ENCODE measurements at regions not wholly inside any gene's neighbourhood (a gene's known extent, or its start where the extent isn't known, plus 50 kb on each side); places are given as distances from the start of the nearest gene placed in this dataset.

- TF ChIP-seq POLR2AphosphoS5 (IDR thresholded peaks at IDR 0.05; ENCODE audit: low read depth, low read length) (no peak), TAF1 (IDR thresholded peaks at IDR 0.05; ENCODE audit: borderline replicate concordance, insufficient read depth, low read length) (no peak)
Observed at GRCh38 chr9:73962792-73963191, 534.3 kb upstream of the RORB start.

Measured in PFSK-1 (cell line).